ENCODE measurements at regions not wholly inside any gene's neighbourhood (a gene's known extent, or its start where the extent isn't known, plus 50 kb on each side); places are given as distances from the start of the nearest gene placed in this dataset.

DNA sequence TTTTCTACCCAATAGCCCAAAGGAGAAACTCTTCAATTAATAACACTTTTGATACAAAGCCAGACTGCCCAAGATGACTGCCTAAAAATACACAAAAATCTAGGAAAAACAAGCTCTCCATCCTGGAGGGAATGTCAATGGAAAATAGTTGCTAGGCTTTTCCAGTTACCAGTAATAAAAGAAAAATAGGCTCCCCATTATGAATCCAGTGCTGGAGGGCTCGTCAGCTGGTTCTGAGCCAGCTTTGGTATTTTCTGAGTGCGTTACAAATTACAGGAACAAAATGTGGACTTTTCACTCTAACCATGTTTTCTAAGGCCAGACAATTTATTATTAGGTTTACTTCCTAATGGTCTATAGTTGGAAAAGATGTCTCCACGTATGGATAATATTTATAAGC, 414.5 kb downstream of the ACTL7B start:
- no peaks in the 10 kb centered on the region for H3K9me2 ChIP-seq (replicated peaks; ENCODE audit: control insufficient read depth, low read length)
- H3K79me2 ChIP-seq (ENCODE audit: control insufficient read depth, low read length) = no peaks in the 10 kb centered on the region
- H3K27ac ChIP-seq (ENCODE audit: low read depth, low read length) = no peak overlapping the region
- H3K4me2 ChIP-seq (ENCODE audit: low read length) = no peak overlapping the region
- no peaks in the 10 kb centered on the region for H3K4me1 ChIP-seq (ENCODE audit: control insufficient read depth, low read length)
- TF ChIP-seq EZH2phosphoT487 (IDR thresholded peaks at IDR 0.05; ENCODE audit: borderline replicate concordance, low read length) = no peak
- TF ChIP-seq, protein P1, sequence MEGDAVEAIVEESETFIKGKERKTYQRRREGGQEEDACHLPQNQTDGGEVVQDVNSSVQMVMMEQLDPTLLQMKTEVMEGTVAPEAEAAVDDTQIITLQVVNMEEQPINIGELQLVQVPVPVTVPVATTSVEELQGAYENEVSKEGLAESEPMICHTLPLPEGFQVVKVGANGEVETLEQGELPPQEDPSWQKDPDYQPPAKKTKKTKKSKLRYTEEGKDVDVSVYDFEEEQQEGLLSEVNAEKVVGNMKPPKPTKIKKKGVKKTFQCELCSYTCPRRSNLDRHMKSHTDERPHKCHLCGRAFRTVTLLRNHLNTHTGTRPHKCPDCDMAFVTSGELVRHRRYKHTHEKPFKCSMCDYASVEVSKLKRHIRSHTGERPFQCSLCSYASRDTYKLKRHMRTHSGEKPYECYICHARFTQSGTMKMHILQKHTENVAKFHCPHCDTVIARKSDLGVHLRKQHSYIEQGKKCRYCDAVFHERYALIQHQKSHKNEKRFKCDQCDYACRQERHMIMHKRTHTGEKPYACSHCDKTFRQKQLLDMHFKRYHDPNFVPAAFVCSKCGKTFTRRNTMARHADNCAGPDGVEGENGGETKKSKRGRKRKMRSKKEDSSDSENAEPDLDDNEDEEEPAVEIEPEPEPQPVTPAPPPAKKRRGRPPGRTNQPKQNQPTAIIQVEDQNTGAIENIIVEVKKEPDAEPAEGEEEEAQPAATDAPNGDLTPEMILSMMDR (IDR thresholded peaks at IDR 0.05; ENCODE audit: low read depth, low read length, poor library complexity, severe bottlenecking) = no peak
- no peaks in the 10 kb centered on the region for H3F3A ChIP-seq (ENCODE audit: control insufficient read depth, insufficient read depth)
- H3K27me3 ChIP-seq (ENCODE audit: control insufficient read depth, low read length) = no peaks in the 10 kb centered on the region; the same call in 1 of the 2 replicates
- H3K9me3 ChIP-seq (ENCODE audit: control insufficient read depth, insufficient read depth, low read length) = no peaks in the 10 kb centered on the region
- H3K4me3 ChIP-seq (ENCODE audit: low read length) = no peak overlapping the region
- H3K36me3 ChIP-seq (ENCODE audit: control insufficient read depth, low read length) = no peaks in the 10 kb centered on the region
- H4K20me1 ChIP-seq (ENCODE audit: control insufficient read depth, insufficient read depth, low read depth, low read length) = no peaks in the 10 kb centered on the region

DNA sequence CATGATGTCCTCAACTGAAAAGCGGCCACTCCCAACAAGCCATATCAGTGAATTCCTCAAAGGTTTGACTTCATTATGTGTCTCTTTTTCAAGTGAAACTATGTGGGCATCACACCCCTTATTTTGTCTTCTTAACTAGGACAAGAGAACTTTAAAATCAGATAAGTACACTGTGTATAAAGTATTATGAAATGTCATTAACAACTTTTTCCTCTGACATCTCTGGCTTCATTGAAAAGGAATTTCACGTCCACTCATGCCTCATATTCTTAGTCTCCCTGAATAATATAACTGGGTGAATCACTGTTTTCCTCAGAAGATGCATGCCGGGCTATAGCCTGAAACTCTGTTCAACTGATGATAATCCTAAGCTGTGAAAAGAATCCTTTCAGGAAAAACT, 415.8 kb downstream of the ACTL7B start:
- Histone ChIP-seq H3K27ac (ENCODE audit: low read depth, low read length) (no peak overlapping the region), H3F3A (ENCODE audit: control insufficient read depth, insufficient read depth) (no peaks in the 10 kb centered on the region), H3K4me1 (ENCODE audit: control insufficient read depth, low read length) (no peaks in the 10 kb centered on the region), H3K4me3 (ENCODE audit: low read length) (no peak overlapping the region), H3K4me2 (ENCODE audit: low read length) (no peak overlapping the region), H3K79me2 (ENCODE audit: control insufficient read depth, low read length) (no peaks in the 10 kb centered on the region), H3K9me3 (ENCODE audit: control insufficient read depth, insufficient read depth, low read length) (no peaks in the 10 kb centered on the region), H3K36me3 (ENCODE audit: control insufficient read depth, low read length) (no peaks in the 10 kb centered on the region), H3K27me3 (ENCODE audit: control insufficient read depth, low read length) (no peaks in the 10 kb centered on the region; the same call in 1 of the 2 replicates), H3K9me2 (replicated peaks; ENCODE audit: control insufficient read depth, low read length) (no peaks in the 10 kb centered on the region), H4K20me1 (ENCODE audit: control insufficient read depth, insufficient read depth, low read depth, low read length) (no peaks in the 10 kb centered on the region)
- TF ChIP-seq EZH2phosphoT487 (IDR thresholded peaks at IDR 0.05; ENCODE audit: borderline replicate concordance, low read length) = no peak
- TF ChIP-seq, protein P1 (IDR thresholded peaks at IDR 0.05; ENCODE audit: low read depth, low read length, poor library complexity, severe bottlenecking) = no peak

DNA sequence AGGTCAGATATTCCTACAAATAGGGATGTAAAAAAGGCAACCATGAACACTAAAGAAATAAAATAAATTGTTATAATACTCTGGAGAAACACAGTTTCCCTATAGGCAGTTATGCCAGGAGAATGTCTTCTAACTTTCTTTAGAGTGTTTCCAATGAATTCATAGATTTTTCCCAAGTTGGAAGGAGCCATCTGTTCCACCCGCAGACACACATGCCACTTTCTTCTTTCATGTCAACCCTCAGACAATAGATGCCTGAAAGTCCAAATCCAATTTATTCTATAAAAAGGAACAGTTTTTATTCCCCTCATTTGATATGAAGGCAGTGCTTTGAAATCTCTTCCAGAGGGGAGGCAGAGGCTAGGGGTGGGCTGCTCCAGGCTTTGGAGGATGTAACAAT, 418.1 kb downstream of the ACTL7B start:
- no peaks in the 10 kb centered on the region for H4K20me1 ChIP-seq (ENCODE audit: control insufficient read depth, insufficient read depth, low read depth, low read length)
- no peak for TF ChIP-seq EZH2phosphoT487 (IDR thresholded peaks at IDR 0.05; ENCODE audit: borderline replicate concordance, low read length)
- TF ChIP-seq, protein P1 (IDR thresholded peaks at IDR 0.05; ENCODE audit: low read depth, low read length, poor library complexity, severe bottlenecking) = no peak

More for the DNA sequence above, 418.1 kb downstream of the ACTL7B start:
- Histone ChIP-seq H3K4me3 (ENCODE audit: low read length) (no peak overlapping the region), H3K9me3 (ENCODE audit: control insufficient read depth, insufficient read depth, low read length) (no peaks in the 10 kb centered on the region), H3K4me1 (ENCODE audit: control insufficient read depth, low read length) (no peaks in the 10 kb centered on the region), H3K27ac (ENCODE audit: low read depth, low read length) (no peak overlapping the region), H3K9me2 (replicated peaks; ENCODE audit: control insufficient read depth, low read length) (no peaks in the 10 kb centered on the region), H3K79me2 (ENCODE audit: control insufficient read depth, low read length) (no peaks in the 10 kb centered on the region), H3K4me2 (ENCODE audit: low read length) (no peak overlapping the region), H3K27me3 (ENCODE audit: control insufficient read depth, low read length) (no peaks in the 10 kb centered on the region; the same call in 1 of the 2 replicates), H3F3A (ENCODE audit: control insufficient read depth, insufficient read depth) (no peaks in the 10 kb centered on the region), H3K36me3 (ENCODE audit: control insufficient read depth, low read length) (no peaks in the 10 kb centered on the region)
